GM21528 (cell line): ENCODE measurements at regions not wholly inside any gene's neighbourhood (a gene's known extent, or its start where the extent isn't known, plus 50 kb on each side); places are given as distances from the start of the nearest gene placed in this dataset.
"Not testable (repeated sequence)": the region's sequence is repeated elsewhere in the genome, so short reads cannot be mapped to it uniquely, and the experiment has no call there.

Source experiments
- ATAC-seq: cut with Tn5 transposase; IDR thresholded peaks from one replicate; pipeline ENCODE4 v1.9.1; 2021; ENCODE audit warnings: mild to moderate bottlenecking, moderate library complexity; ENCODE audit not compliant: unreplicated experiment, low FRiP score

DNA sequence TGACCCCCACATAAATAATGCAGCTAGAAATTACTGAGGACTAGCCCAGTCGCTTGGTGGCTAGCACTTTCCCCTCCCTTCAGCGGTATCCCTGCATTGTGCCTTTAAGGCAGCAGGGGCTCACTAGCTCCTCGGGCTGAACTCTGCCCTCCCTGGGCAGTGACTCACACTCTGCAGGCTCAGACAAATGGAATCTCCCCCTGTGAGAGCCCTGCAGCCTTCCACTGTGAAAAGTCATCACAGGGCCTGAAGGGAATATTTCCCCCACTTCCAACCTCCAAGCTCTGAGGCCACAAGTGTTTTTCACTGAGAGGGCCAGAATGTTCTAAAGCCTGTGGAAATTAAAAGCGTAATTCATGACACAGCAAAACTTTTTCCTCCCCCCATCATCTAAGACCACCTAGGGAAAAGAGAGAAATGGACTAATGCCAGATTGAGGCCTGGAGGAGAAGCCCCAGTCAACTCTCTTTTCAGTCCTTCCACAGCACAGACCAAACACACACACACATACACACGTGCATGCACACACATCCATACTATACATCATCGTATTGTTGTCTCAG, 93.6 kb upstream of the COL1A2 start:
- no peak for ATAC-seq

DNA sequence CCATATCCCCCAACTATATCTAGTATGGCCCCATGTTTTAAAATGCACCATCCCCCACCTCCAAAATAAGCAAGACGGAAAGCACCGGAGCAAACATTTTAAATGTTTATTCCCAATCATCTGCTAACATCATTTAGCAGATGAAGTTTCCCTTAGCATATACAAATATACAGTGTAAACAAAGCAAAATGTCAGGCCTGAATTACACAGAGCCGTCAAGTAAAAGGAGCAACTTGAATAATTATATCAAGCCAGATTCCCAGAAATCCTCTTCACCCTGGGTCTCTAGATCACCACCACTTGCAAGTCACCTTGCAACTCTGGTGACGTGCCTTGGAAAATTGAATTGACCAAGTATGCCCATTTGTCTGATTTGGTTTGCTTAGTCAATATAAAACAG, 91.6 kb upstream of the COL1A2 start:
- ATAC-seq: no peak

DNA sequence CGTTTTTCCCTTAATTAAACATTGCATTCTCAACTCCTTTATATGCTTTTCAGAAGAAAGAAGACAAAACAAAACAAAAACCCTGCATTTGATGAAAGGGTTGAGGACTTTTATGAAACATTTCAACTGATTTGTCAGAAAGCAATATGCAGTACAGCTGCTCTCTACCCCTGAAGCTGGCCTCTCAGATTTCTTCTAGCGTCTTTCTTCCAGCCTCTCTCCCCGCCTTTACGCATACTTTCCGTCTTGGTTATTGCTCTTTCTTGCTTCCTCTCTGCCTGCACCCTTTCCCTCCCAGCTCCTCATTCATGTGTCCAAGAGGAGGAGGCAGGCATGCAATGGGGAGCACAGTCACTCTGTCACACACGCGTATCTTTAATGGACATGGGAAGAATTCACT, 91.0 kb upstream of the COL1A2 start:
- ATAC-seq: no peak

DNA sequence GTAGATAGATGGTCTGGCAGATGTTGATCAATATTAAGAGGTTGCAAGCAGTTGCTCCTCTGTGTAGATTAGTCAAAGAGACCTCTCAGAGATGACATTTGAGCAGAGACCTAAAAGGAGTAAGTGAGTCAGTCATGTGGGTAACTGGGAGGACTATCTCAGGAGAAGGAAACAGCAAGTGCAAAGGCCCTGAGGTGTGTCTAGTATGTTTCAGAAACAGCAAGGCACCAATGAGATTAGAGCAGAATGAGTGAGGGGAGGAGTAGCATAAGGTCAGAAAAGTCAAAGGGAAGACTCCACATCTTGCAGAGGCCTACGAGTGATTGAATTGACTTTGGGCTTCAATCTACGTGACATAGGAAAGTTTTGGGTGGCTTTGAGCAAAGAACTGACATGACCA, 89.8 kb upstream of the COL1A2 start:
- no peak for ATAC-seq

DNA sequence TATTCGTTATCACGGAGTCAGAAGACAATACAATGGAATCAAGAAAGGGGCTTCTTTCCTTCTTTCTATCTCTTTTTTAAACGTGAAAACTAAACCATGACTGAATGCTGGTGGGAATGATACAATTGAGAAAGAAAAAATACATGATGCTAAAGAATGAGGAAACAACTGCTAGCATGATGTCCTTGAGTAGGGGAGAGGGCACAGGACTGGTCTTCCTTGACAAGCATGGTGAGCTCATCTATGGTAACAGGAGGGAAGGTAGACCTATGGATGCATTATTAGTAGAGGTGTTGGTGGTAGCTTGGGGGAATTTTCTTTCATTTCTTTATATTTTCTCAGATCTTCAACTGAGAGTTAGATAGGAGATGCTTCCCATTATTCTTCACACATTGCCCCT, 88.9 kb upstream of the COL1A2 start:
- no peak for ATAC-seq

DNA sequence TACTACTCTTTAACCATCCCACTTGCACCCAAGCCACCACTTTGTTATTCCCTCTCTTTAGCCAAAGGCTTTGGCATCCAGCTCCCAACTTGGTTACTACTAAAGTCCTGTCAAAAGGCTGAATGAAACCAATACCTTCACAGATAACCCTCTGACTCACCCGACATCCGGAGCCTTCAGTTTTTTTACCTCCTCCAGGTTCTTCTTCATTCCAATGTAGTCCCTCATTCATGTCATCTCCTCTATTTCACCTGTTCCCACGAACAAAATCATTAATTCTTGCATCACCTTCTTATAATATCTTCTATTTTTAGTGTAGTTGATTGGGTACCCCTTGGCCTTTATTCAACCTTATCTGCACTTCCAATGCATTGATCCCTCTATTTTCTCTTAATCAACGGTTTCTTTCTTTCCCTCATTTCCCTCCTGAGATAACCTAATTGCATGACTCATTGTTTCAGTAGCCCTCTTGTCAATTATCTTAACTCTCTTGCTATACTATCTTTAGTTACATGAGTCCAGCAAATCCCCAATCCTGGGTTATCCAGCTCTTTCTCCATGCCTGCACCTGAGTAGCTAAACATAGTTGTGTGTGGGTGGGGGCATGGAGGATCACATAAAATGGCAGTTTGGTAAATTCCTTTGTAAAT, 87.2 kb upstream of the COL1A2 start:
- ATAC-seq: no peak

DNA sequence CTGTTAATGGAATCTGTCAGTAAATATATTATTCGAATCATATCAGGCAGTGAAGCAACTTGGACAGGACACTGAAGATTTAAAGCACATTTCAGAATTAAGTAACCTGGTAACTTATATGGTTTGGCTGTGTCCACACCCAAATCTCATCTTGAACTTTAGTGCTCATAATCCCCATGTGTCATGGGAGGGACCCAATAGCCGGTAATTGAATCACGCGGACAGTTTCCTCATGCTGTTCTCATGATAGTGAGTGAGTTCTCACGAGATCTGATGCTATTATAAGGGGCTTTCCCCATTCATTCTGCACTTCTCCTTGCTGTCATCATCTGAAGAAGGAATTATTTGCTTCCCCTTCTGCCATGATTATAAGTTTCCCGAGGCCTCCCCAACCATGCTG, 83.2 kb upstream of the COL1A2 start:
- no peak for ATAC-seq

DNA sequence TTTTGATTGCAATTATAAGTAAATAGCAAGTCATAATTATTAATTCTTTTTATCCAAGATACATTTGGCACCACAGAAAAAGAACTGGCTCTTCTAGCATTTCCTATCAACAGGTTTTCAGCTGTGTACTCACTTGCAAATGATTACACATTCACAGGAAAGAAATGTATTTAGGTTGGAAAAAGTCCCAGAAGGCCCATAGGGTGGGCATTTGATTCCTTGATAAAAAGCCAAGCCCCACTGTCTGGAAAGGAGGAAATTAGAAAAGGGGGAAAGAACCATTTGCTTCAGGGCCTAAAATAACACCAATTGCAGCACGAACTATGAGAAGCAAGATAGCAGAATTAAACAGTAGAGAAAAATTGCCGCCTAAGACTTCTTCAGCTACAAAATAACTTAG, 80.8 kb upstream of the COL1A2 start:
- no peak for ATAC-seq

DNA sequence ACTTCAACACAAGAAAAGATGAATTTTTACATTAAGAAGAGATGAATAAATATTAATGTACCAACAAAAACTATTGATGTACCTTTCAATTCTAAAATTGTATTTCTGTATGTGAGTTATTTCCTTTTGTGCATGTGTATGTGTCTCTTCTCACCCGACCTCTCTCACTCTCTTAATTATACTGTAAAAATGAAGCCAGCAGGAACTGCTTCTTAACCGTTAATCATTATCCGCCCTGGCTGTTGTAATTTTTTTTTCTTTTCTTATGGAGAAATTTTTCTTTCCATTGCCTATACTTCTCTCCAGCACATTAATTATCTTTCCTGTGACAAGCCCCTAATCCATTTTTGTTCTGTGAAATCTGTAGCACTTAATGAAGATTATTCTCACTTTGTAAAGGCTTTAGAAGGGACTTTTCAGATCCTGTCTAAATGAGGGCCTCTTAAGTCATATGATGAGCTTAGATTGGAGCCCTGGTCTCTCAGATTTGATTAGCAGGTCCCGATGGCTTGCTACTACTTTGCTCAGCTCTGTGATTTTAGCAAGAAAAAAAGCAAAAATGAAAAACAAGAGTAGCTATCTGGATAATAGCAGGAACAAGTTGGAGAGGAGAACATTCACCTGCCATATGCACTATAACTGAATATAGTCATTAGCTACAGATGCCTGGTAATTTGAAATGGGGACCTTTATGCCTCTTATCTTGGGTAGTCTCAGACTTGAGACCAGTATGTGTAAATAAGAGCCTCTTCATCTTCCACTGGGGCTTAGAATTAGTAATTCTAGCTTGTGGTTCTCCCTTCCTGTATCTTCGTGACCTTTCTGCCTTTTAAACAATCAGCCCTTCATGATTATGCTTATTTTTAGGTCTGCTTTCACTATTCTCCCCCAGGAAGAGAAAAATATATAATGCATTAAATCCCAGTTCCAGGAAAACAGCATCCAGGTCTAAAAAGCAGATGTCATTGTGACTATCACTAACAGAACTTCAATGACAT, 80.0 kb upstream of the COL1A2 start:
- no peak for ATAC-seq

DNA sequence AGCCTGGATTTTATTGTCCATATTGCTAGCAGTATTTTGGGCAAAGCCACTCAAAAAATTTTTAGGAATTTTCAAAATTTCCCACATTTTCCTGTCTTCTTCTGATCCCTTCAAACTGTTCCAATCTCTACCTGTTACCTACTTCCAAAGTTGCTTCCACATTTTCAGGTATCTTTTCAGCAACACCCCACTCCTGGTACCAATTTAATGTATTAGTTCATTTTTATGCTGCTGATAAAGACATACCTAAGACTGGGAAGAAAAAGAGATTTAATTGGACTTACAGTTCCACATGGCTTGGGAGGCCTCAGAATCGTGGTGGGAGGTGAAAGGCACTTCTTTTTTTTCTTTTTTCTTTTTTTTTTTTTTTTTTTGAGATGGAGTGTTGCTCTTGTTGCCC, 73.6 kb upstream of the COL1A2 start:
- ATAC-seq: not testable (repeated sequence)

DNA sequence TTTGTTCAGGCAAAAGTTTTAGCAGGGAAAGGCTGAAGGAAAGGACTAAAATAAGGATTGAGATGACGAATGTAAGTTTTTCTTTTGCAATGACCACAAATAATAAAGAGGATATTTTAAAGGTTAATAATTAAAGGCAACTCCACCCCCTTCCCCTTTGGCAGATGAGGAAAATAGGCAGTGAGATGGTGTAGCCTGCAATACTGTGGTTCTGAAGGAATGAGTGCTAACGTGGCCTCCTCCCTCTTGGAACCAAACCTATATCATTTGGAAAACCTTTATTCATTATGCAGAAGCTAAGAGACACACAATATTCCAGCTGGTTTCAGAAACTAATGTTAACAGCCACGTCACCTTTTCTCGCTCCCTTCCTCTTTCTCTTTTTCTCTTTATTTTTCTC, 70.9 kb upstream of the COL1A2 start:
- no peak for ATAC-seq

DNA sequence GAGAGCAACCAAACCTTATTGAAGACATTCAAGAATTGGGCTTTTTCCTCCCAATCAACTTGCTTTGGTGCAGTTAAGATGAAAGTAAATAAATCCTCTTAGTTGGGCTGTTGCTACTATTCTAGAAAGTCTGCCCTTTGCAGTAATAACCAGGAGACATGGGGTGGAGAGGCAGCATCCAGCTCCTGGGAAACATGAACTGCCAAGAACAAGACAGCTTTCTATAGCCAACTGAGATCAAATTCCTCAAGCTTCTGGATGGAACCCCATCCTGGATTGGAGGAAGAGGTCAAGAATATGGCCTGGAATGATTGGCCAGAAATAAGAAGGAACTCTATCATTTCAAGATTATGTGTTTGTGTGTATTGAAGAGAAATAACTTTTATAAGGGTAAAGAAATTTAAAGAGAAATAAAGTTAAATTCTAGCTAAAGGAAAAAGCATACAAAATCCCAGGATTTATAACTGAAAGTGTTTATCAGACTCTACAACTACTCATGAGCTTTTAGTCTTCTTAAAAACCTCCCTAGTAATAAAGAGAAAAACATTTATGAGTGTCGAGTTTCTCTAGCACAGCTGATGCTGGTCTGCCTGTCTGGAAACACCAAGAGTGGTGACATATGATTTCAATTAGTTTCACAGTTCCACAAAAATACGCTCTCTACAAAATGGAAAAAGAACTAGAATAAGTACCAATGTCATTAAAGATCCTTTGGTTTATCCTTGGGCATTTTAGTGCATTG, 70.1 kb upstream of the COL1A2 start:
- no peak for ATAC-seq

DNA sequence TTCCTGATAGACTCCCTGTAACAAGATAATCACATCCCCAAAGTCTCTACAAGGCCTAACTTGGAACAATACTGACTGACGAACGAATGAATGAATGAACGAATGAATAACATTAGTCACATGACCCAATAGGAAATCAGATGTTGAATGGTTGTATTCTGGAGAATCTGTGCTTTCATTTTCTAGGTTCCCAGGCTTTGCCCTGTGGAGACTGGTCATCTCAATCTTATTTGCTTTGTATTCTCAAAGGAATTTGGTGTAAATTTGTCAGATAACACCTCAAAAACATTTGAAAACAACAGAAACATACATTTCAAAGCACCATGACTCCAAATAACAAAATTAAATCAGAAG, 69.6 kb upstream of the COL1A2 start:
- ATAC-seq: no peak

DNA sequence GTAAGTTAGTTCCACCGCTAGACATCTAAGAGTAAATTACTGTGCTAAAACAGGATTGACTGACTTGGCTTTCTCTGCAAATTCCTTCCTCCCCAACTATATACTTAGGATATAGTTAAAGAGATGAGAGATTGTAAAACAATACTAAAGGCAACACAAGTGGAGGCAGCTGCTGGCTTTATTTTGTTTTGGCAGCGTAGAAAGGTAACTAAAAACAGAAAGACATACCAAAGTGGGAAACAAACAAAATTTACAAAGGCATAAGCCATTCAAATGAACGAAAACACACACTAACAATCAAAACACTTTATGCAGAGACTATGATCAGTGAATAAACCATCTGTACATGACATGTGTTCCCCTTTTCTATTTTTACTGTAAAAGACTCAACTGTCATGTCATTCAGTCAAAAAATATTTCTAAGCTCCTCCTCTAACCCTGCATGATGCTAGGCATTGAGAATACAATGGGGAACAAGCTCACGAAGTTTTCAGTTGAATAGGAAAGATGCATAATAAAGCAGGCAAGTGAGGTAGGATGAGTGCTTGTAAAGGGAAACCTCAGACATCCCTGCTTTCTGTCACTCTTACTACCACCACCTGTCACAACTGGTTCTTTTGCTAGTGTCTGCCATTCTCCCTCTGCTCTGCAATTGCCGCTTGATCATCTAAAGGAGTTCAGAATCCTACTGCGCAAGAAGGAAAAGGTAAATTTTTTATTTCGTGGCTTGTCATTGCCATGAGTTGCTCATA, 64.2 kb upstream of the COL1A2 start:
- ATAC-seq: no peak

DNA sequence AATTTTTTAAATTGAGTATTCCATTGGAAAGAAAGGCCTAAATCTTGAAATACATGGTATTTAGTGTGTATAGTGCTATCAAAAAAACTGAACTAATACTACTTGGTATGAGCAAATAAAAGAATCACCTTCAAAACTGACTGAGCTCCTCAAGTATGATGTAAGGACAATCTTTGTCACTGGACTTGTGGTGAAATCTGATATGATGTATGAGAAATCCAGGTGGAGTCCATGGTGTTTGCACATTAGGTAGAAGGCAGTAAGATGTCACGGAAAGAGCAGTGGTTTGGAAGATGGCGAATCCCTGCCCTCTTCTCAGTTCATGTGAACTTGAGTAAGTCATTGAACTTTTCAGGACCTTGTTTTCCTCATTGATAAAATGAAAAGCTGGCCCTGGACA, 62.1 kb upstream of the COL1A2 start:
- no peak for ATAC-seq

DNA sequence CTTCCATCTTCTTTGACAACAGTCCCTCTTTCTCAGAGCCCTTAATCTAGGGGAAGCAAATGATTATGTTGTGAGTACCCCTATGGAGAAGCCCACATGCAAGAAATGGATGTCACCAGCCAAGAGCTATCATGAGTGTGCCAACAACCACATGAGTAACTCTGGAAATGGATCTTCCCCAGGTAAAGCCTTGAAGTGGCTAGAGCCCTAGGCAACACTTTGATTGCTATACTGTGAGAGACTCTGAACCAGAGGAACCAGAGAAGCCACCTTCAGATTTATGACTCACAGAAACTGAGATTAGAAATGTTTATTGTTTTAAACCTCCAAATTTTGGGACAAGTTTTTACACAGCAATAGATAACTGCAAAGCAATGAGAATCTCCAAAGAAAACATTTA, 60.9 kb upstream of the COL1A2 start:
- no peak for ATAC-seq

DNA sequence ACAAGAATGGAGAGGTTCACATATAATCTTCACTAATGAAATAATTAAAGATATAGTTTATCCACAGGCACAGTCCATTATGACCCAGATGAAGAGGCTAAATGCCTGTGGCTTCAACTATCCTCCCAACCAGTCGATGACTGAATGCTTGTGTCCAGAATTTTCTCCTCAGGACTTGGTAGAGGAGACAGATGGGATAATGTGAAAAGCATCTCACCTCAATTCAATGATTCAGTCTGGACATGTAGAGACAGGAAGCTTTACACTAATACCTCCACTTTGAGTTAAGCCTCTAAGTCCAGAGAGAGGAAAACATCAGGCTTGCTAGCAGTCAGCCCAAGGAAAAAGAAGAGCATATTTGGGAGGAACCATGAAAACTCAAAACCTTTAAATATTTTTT, 59.1 kb upstream of the COL1A2 start:
- no peak for ATAC-seq

DNA sequence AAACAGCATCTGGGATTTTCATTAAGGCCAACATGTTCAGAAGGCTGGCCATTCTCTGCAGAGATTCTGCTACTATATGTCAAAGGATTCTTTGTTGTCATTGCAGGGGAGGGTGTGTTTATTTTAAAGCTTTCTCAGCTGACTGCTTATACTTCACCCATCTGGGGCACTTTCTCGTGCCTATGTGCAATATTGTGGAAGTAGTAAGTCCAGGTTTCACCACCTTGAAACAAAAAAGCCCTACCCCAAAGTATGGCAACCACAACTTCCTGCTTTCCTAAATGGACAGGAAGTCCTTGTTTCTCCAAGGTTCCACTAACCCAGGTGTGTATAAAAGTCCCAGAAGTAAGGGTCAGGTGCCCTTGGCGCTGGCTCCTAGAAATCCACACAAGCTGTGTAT, 58.7 kb upstream of the COL1A2 start:
- ATAC-seq: no peak

DNA sequence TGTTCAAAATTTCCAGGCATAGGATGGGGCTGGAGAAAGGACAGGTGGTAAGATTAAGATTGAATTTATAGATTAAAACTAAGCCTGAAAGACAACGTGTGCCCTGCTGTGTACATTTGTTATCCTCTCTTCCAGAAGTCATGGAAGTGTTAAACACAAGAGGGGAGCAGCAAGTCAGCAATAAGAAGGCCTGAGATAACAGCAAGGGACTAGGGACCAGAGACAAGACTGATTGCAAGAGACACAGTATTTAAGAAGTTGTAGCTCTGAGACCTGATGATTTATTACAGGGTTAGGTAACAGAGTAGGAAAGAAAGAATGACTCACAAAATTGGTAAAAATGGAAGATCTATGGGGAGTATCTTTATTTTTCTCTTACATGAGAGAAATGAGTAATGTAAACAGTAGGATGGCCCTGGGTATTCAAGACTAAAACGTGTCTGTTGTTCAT, 55.7 kb upstream of the COL1A2 start:
- no peak for ATAC-seq

DNA sequence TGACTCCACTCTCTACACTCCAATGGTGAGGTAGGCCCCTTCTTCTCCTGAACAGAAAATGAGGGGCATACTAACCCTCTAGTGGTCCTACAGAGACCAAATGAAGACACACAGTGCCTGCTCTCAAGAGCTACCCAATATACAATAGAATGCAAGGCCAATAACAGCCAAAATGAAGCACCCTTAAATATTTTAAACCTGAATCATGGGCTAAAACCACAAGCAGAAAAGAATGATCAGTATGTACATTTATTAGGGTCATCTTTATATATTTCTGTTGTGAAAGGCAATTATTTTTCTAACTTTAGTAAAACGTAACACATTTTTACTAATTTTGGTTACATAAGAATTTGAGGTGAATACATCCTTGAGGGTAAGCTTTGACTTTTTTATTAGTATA, 49.9 kb upstream of the COL1A2 start:
- ATAC-seq: no peak
